Amniotic epithelial cell (primary cell): ENCODE measurements at regions not wholly inside any gene's neighbourhood (a gene's known extent, or its start where the extent isn't known, plus 50 kb on each side); places are given as distances from the start of the nearest gene placed in this dataset.

ENCODE experiments used
- DNase-seq: peaks from one replicate; pipeline ENCODE4 v3.0.0-alpha.2; 2010; ENCODE audit warnings: low read depth

- no peak for DNase-seq
Observed at GRCh38 chr2:147550995-147551731, 293.7 kb upstream of the ACVR2A start.

- DNase-seq = no peak
Observed at GRCh38 chr2:147549054-147549453, 295.8 kb upstream of the ACVR2A start.

GRCh38 chr2:147548451-147548850 is 296.4 kb upstream of the ACVR2A start:
- no peak for DNase-seq

- peak; percentile 36 for DNase-seq
Observed at GRCh38 chr2:147547440-147547839, 297.4 kb upstream of the ACVR2A start.

GRCh38 chr2:147546109-147546508 is 298.7 kb upstream of the ACVR2A start:
- peak; percentile 27 for DNase-seq

GRCh38 chr2:147543056-147543455 is 301.8 kb upstream of the ACVR2A start:
- peak; percentile 56 for DNase-seq

- no peak for DNase-seq
Observed at GRCh38 chr2:147542351-147542750, 302.5 kb upstream of the ACVR2A start.

- no peak for DNase-seq
Observed at GRCh38 chr2:147541314-147541713, 303.5 kb upstream of the ACVR2A start.

- DNase-seq = no peak
Observed at GRCh38 chr2:147538821-147539220, 306.0 kb upstream of the ACVR2A start.

- DNase-seq = peak; percentile 96
Observed at GRCh38 chr2:147538088-147538487, 306.7 kb upstream of the ACVR2A start.

GRCh38 chr2:147531269-147531668 is 313.6 kb upstream of the ACVR2A start:
- DNase-seq = no peak

GRCh38 chr2:147530033-147530432 is 314.8 kb upstream of the ACVR2A start:
- DNase-seq = no peak

GRCh38 chr2:147525819-147526489 is 318.9 kb upstream of the ACVR2A start:
- DNase-seq = no peak

- peak; percentile 72 for DNase-seq
Observed at GRCh38 chr2:147524912-147525311, 319.9 kb upstream of the ACVR2A start.

- DNase-seq = no peak
Observed at GRCh38 chr2:147523415-147523814, 321.4 kb upstream of the ACVR2A start.

- no peak for DNase-seq
Observed at GRCh38 chr2:147521936-147522335, 322.9 kb upstream of the ACVR2A start.

GRCh38 chr2:147520817-147521216 is 324.0 kb upstream of the ACVR2A start:
- no peak for DNase-seq

- DNase-seq = no peak
Observed at GRCh38 chr2:147519178-147519577, 325.7 kb upstream of the ACVR2A start.

GRCh38 chr2:147515213-147515612 is 329.6 kb upstream of the ACVR2A start:
- DNase-seq = no peak

GRCh38 chr2:147512206-147512605 is 332.6 kb upstream of the ACVR2A start:
- DNase-seq = no peak

- peak; percentile 38 for DNase-seq
Observed at GRCh38 chr2:147511491-147511948, 333.3 kb upstream of the ACVR2A start.

- DNase-seq = no peak
Observed at GRCh38 chr2:147509821-147510220, 335.0 kb upstream of the ACVR2A start.

GRCh38 chr2:147506889-147507288 is 337.9 kb upstream of the ACVR2A start:
- DNase-seq = no peak
